ENCODE measurements at regions not wholly inside any gene's neighbourhood (a gene's known extent, or its start where the extent isn't known, plus 50 kb on each side); places are given as distances from the start of the nearest gene placed in this dataset.

DNA sequence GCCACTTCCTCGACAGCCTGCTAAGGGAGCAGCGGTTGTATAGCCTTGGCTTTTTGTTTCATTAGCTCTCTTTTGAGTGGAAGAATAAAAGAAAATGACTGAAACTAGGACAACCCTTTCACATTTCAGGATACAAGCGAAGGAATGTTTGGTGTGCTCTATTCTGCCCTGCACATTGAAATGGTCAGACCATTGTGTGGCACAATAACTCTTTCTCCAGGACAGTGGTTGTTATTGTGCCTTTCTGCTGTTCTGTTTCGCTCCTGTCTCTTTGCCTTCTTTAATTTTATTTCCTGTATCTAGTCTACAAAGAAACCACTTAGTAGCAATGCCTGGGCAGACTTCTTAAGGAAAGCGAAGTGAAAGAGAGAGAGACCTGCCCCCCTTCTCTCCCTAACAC is 473.7 kb downstream of the GBA3 start:
- TF ChIP-seq, protein P1, sequence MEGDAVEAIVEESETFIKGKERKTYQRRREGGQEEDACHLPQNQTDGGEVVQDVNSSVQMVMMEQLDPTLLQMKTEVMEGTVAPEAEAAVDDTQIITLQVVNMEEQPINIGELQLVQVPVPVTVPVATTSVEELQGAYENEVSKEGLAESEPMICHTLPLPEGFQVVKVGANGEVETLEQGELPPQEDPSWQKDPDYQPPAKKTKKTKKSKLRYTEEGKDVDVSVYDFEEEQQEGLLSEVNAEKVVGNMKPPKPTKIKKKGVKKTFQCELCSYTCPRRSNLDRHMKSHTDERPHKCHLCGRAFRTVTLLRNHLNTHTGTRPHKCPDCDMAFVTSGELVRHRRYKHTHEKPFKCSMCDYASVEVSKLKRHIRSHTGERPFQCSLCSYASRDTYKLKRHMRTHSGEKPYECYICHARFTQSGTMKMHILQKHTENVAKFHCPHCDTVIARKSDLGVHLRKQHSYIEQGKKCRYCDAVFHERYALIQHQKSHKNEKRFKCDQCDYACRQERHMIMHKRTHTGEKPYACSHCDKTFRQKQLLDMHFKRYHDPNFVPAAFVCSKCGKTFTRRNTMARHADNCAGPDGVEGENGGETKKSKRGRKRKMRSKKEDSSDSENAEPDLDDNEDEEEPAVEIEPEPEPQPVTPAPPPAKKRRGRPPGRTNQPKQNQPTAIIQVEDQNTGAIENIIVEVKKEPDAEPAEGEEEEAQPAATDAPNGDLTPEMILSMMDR (IDR thresholded peaks at IDR 0.05), result no peak
- TF ChIP-seq POLR2AphosphoS5 (IDR thresholded peaks at IDR 0.05) (no peak), POLR2A (IDR thresholded peaks at IDR 0.05) (no peak)
